ENCODE measurements at regions not wholly inside any gene's neighbourhood (a gene's known extent, or its start where the extent isn't known, plus 50 kb on each side); places are given as distances from the start of the nearest gene placed in this dataset.
"Not testable (repeated sequence)": the region's sequence is repeated elsewhere in the genome, so short reads cannot be mapped to it uniquely, and the experiment has no call there.

DNA sequence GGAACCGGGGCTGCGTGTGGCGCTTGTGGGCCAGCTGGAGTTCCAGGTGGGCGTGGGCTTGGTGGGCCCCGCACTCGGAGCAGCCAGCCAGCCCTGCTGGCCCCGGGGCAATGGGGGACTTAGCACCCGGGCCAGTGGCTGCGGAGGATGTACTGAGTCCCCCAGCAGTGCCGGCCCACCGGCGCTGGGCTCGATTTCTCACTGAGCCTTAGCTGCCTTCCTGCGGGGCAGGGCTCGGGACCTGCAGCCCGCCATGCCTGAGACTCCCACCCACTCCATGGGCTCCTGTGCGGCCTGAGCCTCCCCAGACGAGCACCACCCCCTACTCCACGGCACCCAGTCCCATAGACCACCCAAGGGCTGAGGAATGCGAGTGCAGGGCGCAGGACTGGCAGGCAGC lies 963.6 kb upstream of the PCDH20 start:
- H2AFZ ChIP-seq (ENCODE audit: control insufficient read depth, low read depth, low read length); H3K9me3 ChIP-seq (replicated peaks; ENCODE audit: control insufficient read depth, insufficient read depth, low read length); H4K20me1 ChIP-seq (ENCODE audit: control insufficient read depth, insufficient read depth); H3K27me3 ChIP-seq (replicated peaks in 1 of 2; ENCODE audit: control insufficient read depth in 2 of 2, insufficient read depth in 2 of 2, low read length in 1 of 2); H3K4me2 ChIP-seq (ENCODE audit: control insufficient read depth, insufficient read depth); H3K4me3 ChIP-seq; ATAC-seq; RAD21 ChIA-PET (ENCODE audit: unreplicated experiment); H3K9ac ChIP-seq (ENCODE audit: control insufficient read depth, insufficient read depth, low read length); CTCF ChIA-PET; H3K79me2 ChIP-seq (ENCODE audit: control insufficient read depth, insufficient read depth, low read length); in situ Hi-C loops (cut with MboI); intact Hi-C loops (cut with micrococcal nuclease; ENCODE audit: unreplicated experiment); BruUV-seq (replicated peaks); H3K27ac ChIP-seq (ENCODE audit: control insufficient read depth, insufficient read depth); H3K36me3 ChIP-seq (ENCODE audit: control insufficient read depth in 2 of 2, insufficient read depth in 2 of 2, low read length in 1 of 2); DNase-seq (ENCODE audit: low read depth, low spot score); H3K4me1 ChIP-seq (ENCODE audit: control insufficient read depth, insufficient read depth, low read length); FAIRE-seq; POLR2A ChIA-PET: not testable (repeated sequence)
- 38% methylated on average over 12 of the region's 21 CpGs for WGBS (ENCODE audit: insufficient coverage, insufficient replicate concordance, low lambda C conversion rate, missing lambda C conversion rate)
- SMC1A ChIA-PET (ENCODE audit: uncharacterized antibody, unreplicated experiment), result interaction anchor here (1.1 kb wide), 1 partner anchor 27 kb away, joined by 3 read pairs; no protein-coding TSS in a partner anchor

DNA sequence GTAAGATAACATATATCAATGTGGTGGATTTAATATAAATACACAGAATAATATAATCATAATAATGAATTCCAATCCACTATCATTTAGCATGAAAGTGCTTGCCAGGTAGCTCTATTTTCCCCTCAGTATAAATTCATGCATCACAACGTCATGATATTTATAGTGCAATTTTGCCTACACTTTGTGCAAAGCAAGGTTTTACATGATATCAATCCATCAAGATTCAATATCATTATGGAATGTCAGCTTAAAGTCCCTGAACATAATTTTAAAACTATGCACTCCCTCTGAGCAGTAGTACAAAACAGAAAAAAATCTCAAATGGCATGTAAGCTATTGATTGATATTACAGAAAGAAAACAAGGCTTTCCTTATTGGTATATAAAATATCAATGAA lies 962.2 kb upstream of the PCDH20 start:
- ChIA-PET RAD21 (ENCODE audit: unreplicated experiment) (no interaction called here), POLR2A (no interaction called here), CTCF (interaction anchor here (0.5 kb wide), 1 partner anchor 60 kb away, joined by 3 read pairs; no protein-coding TSS in a partner anchor), SMC1A (ENCODE audit: uncharacterized antibody, unreplicated experiment) (interaction anchor here (1.1 kb wide), 1 partner anchor 26 kb away, joined by 3 read pairs; no protein-coding TSS in a partner anchor)
- H3K27me3 ChIP-seq (replicated peaks in 1 of 2; ENCODE audit: control insufficient read depth in 2 of 2, insufficient read depth in 2 of 2, low read length in 1 of 2), result no peaks in the 10 kb centered on the region
- no peak overlapping the region for H2AFZ ChIP-seq (ENCODE audit: control insufficient read depth, low read depth, low read length)
- DNase-seq (ENCODE audit: low read depth, low spot score) (no peak), ATAC-seq (no peak), FAIRE-seq (no peak)
- no peaks in the 10 kb centered on the region for H3K79me2 ChIP-seq (ENCODE audit: control insufficient read depth, insufficient read depth, low read length)
- no peak overlapping the region for H3K9ac ChIP-seq (ENCODE audit: control insufficient read depth, insufficient read depth, low read length)
- no peaks in the 10 kb centered on the region for H4K20me1 ChIP-seq (ENCODE audit: control insufficient read depth, insufficient read depth)
- H3K27ac ChIP-seq (ENCODE audit: control insufficient read depth, insufficient read depth), result no peak overlapping the region
- 0% methylated on average over 1 of the region's 1 CpG for WGBS (ENCODE audit: insufficient coverage, insufficient replicate concordance, low lambda C conversion rate, missing lambda C conversion rate)
- no peaks in the 10 kb centered on the region for H3K36me3 ChIP-seq (ENCODE audit: control insufficient read depth in 2 of 2, insufficient read depth in 2 of 2, low read length in 1 of 2)
- no TSS peak for BruUV-seq (replicated peaks)
- in situ Hi-C loops (cut with MboI) (no loop called here), intact Hi-C loops (cut with micrococcal nuclease; ENCODE audit: unreplicated experiment) (no loop called here)
- H3K4me2 ChIP-seq (ENCODE audit: control insufficient read depth, insufficient read depth), result no peak overlapping the region
- no peaks in the 10 kb centered on the region for H3K4me1 ChIP-seq (ENCODE audit: control insufficient read depth, insufficient read depth, low read length)
- H3K9me3 ChIP-seq (replicated peaks; ENCODE audit: control insufficient read depth, insufficient read depth, low read length), result no peaks in the 10 kb centered on the region
- H3K4me3 ChIP-seq, result no peak overlapping the region
- TF ChIP-seq NR2C2 (IDR thresholded peaks at IDR 0.05; ENCODE audit: borderline replicate concordance, control insufficient read depth, insufficient read length, low read depth), result no peak
- TF ChIP-seq RUNX3 (IDR thresholded peaks at IDR 0.05; ENCODE audit: low read length), result no peak
- TF ChIP-seq, protein P1, sequence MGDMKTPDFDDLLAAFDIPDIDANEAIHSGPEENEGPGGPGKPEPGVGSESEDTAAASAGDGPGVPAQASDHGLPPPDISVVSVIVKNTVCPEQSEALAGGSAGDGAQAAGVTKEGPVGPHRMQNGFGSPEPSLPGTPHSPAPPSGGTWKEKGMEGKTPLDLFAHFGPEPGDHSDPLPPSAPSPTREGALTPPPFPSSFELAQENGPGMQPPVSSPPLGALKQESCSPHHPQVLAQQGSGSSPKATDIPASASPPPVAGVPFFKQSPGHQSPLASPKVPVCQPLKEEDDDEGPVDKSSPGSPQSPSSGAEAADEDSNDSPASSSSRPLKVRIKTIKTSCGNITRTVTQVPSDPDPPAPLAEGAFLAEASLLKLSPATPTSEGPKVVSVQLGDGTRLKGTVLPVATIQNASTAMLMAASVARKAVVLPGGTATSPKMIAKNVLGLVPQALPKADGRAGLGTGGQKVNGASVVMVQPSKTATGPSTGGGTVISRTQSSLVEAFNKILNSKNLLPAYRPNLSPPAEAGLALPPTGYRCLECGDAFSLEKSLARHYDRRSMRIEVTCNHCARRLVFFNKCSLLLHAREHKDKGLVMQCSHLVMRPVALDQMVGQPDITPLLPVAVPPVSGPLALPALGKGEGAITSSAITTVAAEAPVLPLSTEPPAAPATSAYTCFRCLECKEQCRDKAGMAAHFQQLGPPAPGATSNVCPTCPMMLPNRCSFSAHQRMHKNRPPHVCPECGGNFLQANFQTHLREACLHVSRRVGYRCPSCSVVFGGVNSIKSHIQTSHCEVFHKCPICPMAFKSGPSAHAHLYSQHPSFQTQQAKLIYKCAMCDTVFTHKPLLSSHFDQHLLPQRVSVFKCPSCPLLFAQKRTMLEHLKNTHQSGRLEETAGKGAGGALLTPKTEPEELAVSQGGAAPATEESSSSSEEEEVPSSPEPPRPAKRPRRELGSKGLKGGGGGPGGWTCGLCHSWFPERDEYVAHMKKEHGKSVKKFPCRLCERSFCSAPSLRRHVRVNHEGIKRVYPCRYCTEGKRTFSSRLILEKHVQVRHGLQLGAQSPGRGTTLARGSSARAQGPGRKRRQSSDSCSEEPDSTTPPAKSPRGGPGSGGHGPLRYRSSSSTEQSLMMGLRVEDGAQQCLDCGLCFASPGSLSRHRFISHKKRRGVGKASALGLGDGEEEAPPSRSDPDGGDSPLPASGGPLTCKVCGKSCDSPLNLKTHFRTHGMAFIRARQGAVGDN (IDR thresholded peaks at IDR 0.05), result no peak
- TF ChIP-seq GABPA (IDR thresholded peaks at IDR 0.05; ENCODE audit: low read depth), result no peak
- TF ChIP-seq, protein P2, sequence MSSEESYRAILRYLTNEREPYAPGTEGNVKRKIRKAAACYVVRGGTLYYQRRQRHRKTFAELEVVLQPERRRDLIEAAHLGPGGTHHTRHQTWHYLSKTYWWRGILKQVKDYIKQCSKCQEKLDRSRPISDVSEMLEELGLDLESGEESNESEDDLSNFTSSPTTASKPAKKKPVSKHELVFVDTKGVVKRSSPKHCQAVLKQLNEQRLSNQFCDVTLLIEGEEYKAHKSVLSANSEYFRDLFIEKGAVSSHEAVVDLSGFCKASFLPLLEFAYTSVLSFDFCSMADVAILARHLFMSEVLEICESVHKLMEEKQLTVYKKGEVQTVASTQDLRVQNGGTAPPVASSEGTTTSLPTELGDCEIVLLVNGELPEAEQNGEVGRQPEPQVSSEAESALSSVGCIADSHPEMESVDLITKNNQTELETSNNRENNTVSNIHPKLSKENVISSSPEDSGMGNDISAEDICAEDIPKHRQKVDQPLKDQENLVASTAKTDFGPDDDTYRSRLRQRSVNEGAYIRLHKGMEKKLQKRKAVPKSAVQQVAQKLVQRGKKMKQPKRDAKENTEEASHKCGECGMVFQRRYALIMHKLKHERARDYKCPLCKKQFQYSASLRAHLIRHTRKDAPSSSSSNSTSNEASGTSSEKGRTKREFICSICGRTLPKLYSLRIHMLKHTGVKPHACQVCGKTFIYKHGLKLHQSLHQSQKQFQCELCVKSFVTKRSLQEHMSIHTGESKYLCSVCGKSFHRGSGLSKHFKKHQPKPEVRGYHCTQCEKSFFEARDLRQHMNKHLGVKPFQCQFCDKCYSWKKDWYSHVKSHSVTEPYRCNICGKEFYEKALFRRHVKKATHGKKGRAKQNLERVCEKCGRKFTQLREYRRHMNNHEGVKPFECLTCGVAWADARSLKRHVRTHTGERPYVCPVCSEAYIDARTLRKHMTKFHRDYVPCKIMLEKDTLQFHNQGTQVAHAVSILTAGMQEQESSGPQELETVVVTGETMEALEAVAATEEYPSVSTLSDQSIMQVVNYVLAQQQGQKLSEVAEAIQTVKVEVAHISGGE (CRISPR knock-in tag; IDR thresholded peaks at IDR 0.05), result no peak
- no peak for TF ChIP-seq PAX5 (IDR thresholded peaks at IDR 0.05; ENCODE audit: borderline replicate concordance, low read depth, low read length)
- TF ChIP-seq CREM (IDR thresholded peaks at IDR 0.05; ENCODE audit: low read depth), result no peak
- TF ChIP-seq ZNF207 (IDR thresholded peaks at IDR 0.05; ENCODE audit: borderline replicate concordance), result no peak
- no peak for TF ChIP-seq CBX5 (IDR thresholded peaks at IDR 0.05; ENCODE audit: low read depth)
- TF ChIP-seq CBFB (IDR thresholded peaks at IDR 0.05; ENCODE audit: low read depth), result no peak
- TF ChIP-seq YBX1 (IDR thresholded peaks at IDR 0.05), result no peak
- no peak for TF ChIP-seq MYC (IDR thresholded peaks at IDR 0.05; ENCODE audit: insufficient read depth, insufficient read length, insufficient replicate concordance, low read length, severe bottlenecking)
